Neural cell (in vitro differentiated cells): ENCODE measurements at regions not wholly inside any gene's neighbourhood (a gene's known extent, or its start where the extent isn't known, plus 50 kb on each side); places are given as distances from the start of the nearest gene placed in this dataset.

Experiments
- H2AFZ ChIP-seq: fragments of 200-600, 300-800 bp; sonication (generic), shearing (Covaris generic); 2 replicates; pipeline ENCODE4 v1.6.0; 2014; ENCODE audit warnings: low read depth, mild to moderate bottlenecking, antibody characterized with exemption, low read length, moderate library complexity
- H3F3A ChIP-seq: fragments of 200-600 bp; shearing (Covaris generic); 2 replicates; pipeline ENCODE4 v1.6.1; 2016; ENCODE audit warnings: mild to moderate bottlenecking, moderate library complexity, mixed read lengths, antibody characterized with exemption, low read length; ENCODE audit not compliant: insufficient read depth, poor library complexity, severe bottlenecking
- H3K27ac ChIP-seq: fragments of 200-600, 300-800 bp; sonication (generic), shearing (Covaris generic); 2 replicates; pipeline ENCODE4 v1.5.1; 2014; ENCODE audit warnings: mild to moderate bottlenecking, low read length, moderate library complexity
- H3K27me3 ChIP-seq: fragments of 300-800, 200-600 bp; sonication (generic), shearing (Covaris generic); 2 replicates; pipeline ENCODE4 v1.6.0; 2014; ENCODE audit warnings: mild to moderate bottlenecking, low read depth, low read length, moderate library complexity; ENCODE audit not compliant: insufficient read depth
- H3K36me3 ChIP-seq: fragments of 300-800, 200-600 bp; sonication (generic), shearing (Covaris generic); 2 replicates; pipeline ENCODE4 v1.5.1; 2014; ENCODE audit warnings: mild to moderate bottlenecking, antibody characterized with exemption, low read length, moderate library complexity; ENCODE audit not compliant: insufficient read depth
- H3K4me2 ChIP-seq: fragments of 300-800, 200-600 bp; sonication (generic), shearing (Covaris generic); 2 replicates; pipeline ENCODE4 v1.6.0; 2014; ENCODE audit warnings: mild to moderate bottlenecking, low read length
- H3K4me3 ChIP-seq: fragments of 300-800, 200-600 bp; sonication (generic), shearing (Covaris generic); 2 replicates; pipeline ENCODE4 v1.5.1; 2014; ENCODE audit warnings: mild to moderate bottlenecking, low read length, moderate library complexity
- H3K79me2 ChIP-seq: fragments of 200-600 bp; shearing (Covaris generic); replicated peaks from 2 replicates; pipeline ENCODE4 v1.6.0; 2014; ENCODE audit warnings: mild to moderate bottlenecking, low read length, moderate library complexity; ENCODE audit not compliant: insufficient read depth
- H3K9ac ChIP-seq: fragments of 300-800, 200-600 bp; sonication (generic), shearing (Covaris generic); 2 replicates; pipeline ENCODE4 v1.6.1; 2016; ENCODE audit warnings: mild to moderate bottlenecking, low read length, mixed read lengths
- H3K9me2 ChIP-seq: fragments of 200-600 bp; shearing (Covaris generic); 2 replicates; pipeline ENCODE4 v1.6.1; 2016; ENCODE audit warnings: mild to moderate bottlenecking, low read length, mixed read lengths; ENCODE audit not compliant: insufficient read depth
- H3K9me3 ChIP-seq: fragments of 200-600, 300-800 bp; sonication (generic), shearing (Covaris generic); 2 replicates; pipeline ENCODE4 v1.6.1; 2016; ENCODE audit warnings: mild to moderate bottlenecking, mixed run types, low read length, moderate library complexity, mixed read lengths
- H4K20me1 ChIP-seq: fragments of 200-600 bp; shearing (Covaris generic); 2 replicates; pipeline ENCODE4 v1.6.1; 2016; ENCODE audit warnings: mild to moderate bottlenecking, mixed run types; ENCODE audit not compliant: insufficient read depth
- EP300 ChIP-seq: fragments of 450-650 bp; conservative IDR thresholded peaks from 2 replicates; pipeline ENCODE4 v1.6.1; 2014; ENCODE audit warnings: antibody characterized with exemption, mild to moderate bottlenecking, moderate library complexity; ENCODE audit not compliant: poor library complexity, severe bottlenecking
- EZH2 ChIP-seq: fragments of 200-600, 300-800 bp; shearing (Covaris generic), sonication (generic); IDR thresholded peaks from 2 replicates; pipeline ENCODE4 v1.6.1; 2014; ENCODE audit warnings: antibody characterized with exemption, low read length, borderline replicate concordance, mild to moderate bottlenecking; ENCODE audit not compliant: insufficient read depth, poor library complexity, severe bottlenecking
- MXI1 ChIP-seq: fragments of 450-650 bp; conservative IDR thresholded peaks from 2 replicates; pipeline ENCODE4 v1.6.1; 2014; ENCODE audit warnings: antibody characterized with exemption, mild to moderate bottlenecking; ENCODE audit not compliant: poor library complexity, severe bottlenecking
- RAD21 ChIP-seq: fragments of 450-650 bp; conservative IDR thresholded peaks from 2 replicates; pipeline ENCODE4 v1.6.1; 2014; ENCODE audit warnings: antibody characterized with exemption, mild to moderate bottlenecking, moderate library complexity
- SMC3 ChIP-seq: fragments of 450-650 bp; conservative IDR thresholded peaks from 2 replicates; pipeline ENCODE4 v1.6.1; 2014; ENCODE audit warnings: antibody characterized with exemption, mild to moderate bottlenecking, moderate library complexity; ENCODE audit not compliant: poor library complexity
- TAF1 ChIP-seq: IDR thresholded peaks from 2 replicates; pipeline ENCODE4 v1.6.1; 2012; ENCODE audit warnings: low read depth
- TF ChIP-seq, protein P1 (sequence below): fragments of 450-650 bp; IDR thresholded peaks from 2 replicates; pipeline ENCODE4 v1.5.1; 2014; ENCODE audit warnings: antibody characterized with exemption, mild to moderate bottlenecking, moderate library complexity; ENCODE audit not compliant: poor library complexity, severe bottlenecking
- TF ChIP-seq, protein P2 (sequence below): IDR thresholded peaks from 2 replicates; pipeline ENCODE4 v1.6.1; 2012; ENCODE audit warnings: borderline replicate concordance

DNA sequence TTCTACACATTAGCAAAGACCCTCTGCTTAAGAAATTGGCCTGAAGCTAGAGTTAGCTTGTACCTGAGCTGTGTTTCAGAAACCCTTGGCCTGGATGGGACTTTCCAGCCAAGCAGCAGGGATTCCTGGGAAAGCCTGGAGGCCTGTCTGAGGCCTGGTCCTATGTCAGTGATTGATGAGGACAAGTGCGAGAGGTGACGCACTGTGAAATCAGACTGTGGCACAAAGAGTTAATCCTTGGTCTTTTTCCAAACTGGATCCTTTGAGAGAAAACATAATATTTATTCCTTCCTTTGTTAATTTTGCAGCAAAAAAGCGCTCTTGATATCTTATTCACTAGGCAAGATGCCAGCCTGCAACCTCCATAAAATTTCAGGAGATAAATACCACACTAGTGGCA lies 225.0 kb upstream of the ATP11B start:
- no peaks in the 10 kb centered on the region for H3K36me3 ChIP-seq
- no peaks in the 10 kb centered on the region for H3F3A ChIP-seq

GRCh38 chr3:182568876-182569275 lies 224.4 kb upstream of the ATP11B start:
- no peak overlapping the region for H2AFZ ChIP-seq
- no peaks in the 10 kb centered on the region for H3K36me3 ChIP-seq
- H3K9me2 ChIP-seq, result no peaks in the 10 kb centered on the region
- no peaks in the 10 kb centered on the region for H3K9me3 ChIP-seq
- no peak overlapping the region for H3K9ac ChIP-seq
- no peak overlapping the region for H3K4me3 ChIP-seq
- H3F3A ChIP-seq, result no peaks in the 10 kb centered on the region
- no peaks in the 10 kb centered on the region for H4K20me1 ChIP-seq
- H3K4me2 ChIP-seq, result no peak overlapping the region
- TF ChIP-seq, protein P1, sequence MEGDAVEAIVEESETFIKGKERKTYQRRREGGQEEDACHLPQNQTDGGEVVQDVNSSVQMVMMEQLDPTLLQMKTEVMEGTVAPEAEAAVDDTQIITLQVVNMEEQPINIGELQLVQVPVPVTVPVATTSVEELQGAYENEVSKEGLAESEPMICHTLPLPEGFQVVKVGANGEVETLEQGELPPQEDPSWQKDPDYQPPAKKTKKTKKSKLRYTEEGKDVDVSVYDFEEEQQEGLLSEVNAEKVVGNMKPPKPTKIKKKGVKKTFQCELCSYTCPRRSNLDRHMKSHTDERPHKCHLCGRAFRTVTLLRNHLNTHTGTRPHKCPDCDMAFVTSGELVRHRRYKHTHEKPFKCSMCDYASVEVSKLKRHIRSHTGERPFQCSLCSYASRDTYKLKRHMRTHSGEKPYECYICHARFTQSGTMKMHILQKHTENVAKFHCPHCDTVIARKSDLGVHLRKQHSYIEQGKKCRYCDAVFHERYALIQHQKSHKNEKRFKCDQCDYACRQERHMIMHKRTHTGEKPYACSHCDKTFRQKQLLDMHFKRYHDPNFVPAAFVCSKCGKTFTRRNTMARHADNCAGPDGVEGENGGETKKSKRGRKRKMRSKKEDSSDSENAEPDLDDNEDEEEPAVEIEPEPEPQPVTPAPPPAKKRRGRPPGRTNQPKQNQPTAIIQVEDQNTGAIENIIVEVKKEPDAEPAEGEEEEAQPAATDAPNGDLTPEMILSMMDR, result no peak
- TF ChIP-seq EP300 (no peak), MXI1 (no peak), RAD21 (no peak), TAF1 (no peak), SMC3 (no peak), EZH2 (no peak)
- TF ChIP-seq, protein P2, sequence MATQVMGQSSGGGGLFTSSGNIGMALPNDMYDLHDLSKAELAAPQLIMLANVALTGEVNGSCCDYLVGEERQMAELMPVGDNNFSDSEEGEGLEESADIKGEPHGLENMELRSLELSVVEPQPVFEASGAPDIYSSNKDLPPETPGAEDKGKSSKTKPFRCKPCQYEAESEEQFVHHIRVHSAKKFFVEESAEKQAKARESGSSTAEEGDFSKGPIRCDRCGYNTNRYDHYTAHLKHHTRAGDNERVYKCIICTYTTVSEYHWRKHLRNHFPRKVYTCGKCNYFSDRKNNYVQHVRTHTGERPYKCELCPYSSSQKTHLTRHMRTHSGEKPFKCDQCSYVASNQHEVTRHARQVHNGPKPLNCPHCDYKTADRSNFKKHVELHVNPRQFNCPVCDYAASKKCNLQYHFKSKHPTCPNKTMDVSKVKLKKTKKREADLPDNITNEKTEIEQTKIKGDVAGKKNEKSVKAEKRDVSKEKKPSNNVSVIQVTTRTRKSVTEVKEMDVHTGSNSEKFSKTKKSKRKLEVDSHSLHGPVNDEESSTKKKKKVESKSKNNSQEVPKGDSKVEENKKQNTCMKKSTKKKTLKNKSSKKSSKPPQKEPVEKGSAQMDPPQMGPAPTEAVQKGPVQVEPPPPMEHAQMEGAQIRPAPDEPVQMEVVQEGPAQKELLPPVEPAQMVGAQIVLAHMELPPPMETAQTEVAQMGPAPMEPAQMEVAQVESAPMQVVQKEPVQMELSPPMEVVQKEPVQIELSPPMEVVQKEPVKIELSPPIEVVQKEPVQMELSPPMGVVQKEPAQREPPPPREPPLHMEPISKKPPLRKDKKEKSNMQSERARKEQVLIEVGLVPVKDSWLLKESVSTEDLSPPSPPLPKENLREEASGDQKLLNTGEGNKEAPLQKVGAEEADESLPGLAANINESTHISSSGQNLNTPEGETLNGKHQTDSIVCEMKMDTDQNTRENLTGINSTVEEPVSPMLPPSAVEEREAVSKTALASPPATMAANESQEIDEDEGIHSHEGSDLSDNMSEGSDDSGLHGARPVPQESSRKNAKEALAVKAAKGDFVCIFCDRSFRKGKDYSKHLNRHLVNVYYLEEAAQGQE, result no peak
- no peaks in the 10 kb centered on the region for H3K27me3 ChIP-seq
- no peak overlapping the region for H3K27ac ChIP-seq
- no peaks in the 10 kb centered on the region for H3K79me2 ChIP-seq

More for the DNA sequence above, 225.0 kb upstream of the ATP11B start:
- Histone ChIP-seq H3K9ac (no peak overlapping the region), H3K27ac (no peak overlapping the region), H2AFZ (no peak overlapping the region), H3K4me2 (no peak overlapping the region), H3K27me3 (no peaks in the 10 kb centered on the region), H3K9me2 (no peaks in the 10 kb centered on the region), H3K79me2 (no peaks in the 10 kb centered on the region), H4K20me1 (no peaks in the 10 kb centered on the region), H3K4me3 (no peak overlapping the region), H3K9me3 (no peaks in the 10 kb centered on the region)
- TF ChIP-seq, protein P2, result no peak
- no peak for TF ChIP-seq EP300
